ENCODE measurements at regions not wholly inside any gene's neighbourhood (a gene's known extent, or its start where the extent isn't known, plus 50 kb on each side); places are given as distances from the start of the nearest gene placed in this dataset.

DNA sequence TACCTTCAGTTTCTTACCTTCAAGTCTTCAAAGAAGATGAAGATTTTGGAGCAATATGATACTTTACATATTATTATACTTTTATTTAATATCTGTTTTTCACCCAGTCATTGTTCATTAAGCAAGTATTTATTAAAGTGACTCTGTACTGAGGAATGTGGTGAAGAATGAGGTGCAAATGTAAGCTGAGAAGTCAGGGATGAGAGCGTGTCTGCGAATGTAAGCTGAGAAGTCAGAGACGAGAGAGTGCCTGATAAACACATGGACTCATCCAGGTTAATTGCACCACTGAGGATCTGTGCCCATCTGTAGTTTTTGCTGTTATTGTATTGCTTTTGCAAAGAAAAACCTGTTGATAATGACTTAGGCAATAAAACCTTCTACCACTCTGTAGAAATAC, 211.9 kb upstream of the FAR2 start:
- no peak for DNase-seq (ENCODE audit: low read depth in 2 of 2)

GRCh38 chr12:28938056-28938455, 211.0 kb upstream of the FAR2 start:
- DNase-seq (ENCODE audit: low read depth in 2 of 2), result no peak

GRCh38 chr12:28938581-28939235, 210.4 kb upstream of the FAR2 start:
- DNase-seq (ENCODE audit: low read depth in 2 of 2), result no peak

DNA sequence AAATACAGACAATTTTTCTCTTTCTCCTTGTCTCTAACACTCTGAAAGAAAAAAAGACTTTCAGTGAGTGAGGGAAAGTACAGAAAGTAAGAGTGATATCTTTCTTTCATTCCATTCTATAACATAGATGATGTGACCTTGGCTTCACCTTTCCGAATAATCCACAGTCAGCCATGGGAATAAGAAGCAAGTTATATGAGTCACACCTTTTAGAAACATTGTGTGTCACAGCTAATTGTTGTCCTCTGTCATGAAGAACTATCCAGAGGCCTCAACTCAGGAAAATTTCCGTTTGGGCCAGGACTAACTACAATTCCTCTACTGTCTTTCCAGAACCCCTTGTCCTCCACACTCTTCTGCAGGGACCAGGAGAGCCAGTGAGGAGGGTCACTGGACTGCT, 209.7 kb upstream of the FAR2 start:
- no peak for DNase-seq (ENCODE audit: low read depth in 2 of 2)

DNA sequence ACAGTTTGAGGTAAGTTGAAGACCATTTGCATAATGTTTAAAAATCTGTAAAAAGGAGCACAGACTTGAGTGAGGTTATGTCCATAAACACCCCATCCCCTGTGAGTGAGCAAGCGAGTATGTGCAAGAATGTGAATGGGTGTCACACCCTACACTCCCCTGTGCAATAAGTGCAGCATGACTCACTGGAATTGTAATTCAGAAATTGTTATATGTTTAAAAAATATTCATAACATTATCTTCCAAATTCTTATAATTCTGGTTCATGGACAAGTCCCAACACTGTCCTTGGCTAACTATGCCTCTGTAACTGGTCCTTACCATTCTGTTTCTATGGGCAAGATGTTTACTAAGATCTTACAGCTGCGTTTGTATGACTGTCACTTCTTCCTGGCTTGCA, 207.8 kb upstream of the FAR2 start:
- no peak for DNase-seq (ENCODE audit: low read depth in 2 of 2)

- no peak for DNase-seq (ENCODE audit: low read depth in 2 of 2)
Observed at GRCh38 chr12:28946361-28946760, 202.7 kb upstream of the FAR2 start.

DNA sequence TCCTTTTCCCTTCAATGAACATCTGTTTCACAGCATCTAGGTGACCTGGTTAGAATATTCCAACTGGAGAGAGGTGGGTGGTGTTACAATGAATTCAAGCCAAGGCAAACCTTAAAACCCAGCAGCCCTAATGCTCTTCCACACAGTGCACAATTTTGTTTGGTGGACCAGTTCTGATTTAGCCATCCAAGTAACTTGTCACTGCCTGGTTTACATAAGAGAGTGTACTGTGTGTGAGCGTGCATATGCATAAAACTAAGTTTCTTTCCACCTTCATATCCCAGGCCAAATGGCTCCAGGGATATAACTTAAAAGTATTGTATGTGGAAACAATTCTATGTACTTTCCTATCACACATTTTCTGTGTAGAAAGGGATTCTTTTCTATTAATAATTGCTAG, 200.4 kb upstream of the FAR2 start:
- no peak for DNase-seq (ENCODE audit: low read depth in 2 of 2)

DNA sequence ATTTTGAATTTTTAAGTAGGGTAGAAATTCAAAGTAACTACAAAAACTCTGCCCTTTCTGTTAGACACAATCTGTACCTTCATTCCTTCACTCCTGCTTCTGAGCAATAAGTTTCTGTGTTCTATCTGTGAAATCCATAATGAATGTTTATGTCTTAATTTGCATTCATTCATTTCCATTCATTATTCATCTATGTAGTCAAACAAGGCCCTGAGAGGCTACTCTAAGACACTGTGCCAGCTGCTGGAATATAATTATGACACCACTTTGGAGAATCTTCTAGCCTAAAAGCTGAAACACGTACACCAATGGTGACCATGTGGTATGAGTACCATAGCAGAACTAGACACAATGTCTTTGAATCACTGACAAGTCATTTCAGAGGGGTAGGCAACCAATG, 199.9 kb upstream of the FAR2 start:
- no peak for DNase-seq (ENCODE audit: low read depth in 2 of 2)

DNA sequence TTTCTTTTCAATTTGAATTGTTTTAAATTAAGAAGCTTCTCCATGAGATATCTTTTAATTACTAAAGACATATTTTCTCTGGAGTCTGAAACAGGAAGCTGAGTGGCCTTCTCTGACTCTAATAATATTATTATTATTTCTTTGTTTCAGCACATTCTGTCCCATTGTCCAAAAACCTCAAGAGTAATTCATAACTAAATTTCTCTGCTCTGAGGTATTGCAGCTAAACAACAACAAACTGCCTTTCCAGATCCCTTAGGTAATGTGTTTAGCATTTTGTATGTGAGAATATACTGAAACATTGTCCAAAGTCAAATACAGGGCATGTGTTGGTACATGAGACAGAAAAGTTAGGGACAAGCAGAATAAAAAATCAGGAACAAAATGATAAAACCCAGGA, 199.0 kb upstream of the FAR2 start:
- no peak for DNase-seq (ENCODE audit: low read depth in 2 of 2)

DNA sequence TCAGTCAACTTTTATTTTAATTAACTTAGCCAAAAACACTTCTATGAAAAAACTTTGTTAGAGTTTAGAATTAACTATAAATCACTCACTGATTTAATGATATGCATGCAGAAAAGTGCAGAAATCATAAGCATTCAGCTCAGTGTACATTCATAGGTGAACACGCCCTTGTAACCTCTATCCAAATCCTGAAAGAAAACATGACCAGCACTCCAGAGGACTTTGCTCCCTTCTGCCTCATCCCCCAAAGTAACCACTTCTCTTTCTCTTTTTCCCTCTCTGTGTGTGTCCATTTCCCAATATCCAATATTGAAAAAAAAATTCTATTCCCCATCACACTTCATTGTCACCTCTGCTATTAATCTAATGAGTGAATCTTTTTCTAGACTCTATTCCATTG, 197.1 kb upstream of the FAR2 start:
- DNase-seq (ENCODE audit: low read depth in 2 of 2), result no peak

DNA sequence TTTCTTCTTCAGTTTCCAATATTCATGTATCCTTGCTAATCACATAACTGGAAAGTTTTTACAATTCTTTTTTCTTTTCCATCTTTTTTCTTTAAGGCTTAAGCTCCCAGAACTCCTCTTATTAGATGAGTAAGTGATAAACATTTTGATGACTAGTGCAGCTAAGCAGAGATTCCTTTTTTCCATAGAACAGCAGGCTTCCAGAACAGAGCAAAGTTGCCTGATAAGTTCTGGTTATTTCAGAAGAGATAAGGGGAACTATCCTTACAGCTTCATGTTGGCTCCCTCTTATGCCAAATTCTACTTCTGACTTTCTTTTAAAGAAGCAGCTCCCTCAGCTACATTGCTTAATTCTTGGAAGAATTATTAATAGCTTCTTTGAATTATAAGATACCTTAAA, 194.7 kb upstream of the FAR2 start:
- DNase-seq (ENCODE audit: low read depth in 2 of 2), result no peak

GRCh38 chr12:28955491-28955890, 193.6 kb upstream of the FAR2 start:
- no peak for DNase-seq (ENCODE audit: low read depth in 2 of 2)

GRCh38 chr12:28955931-28956330, 193.1 kb upstream of the FAR2 start:
- no peak for DNase-seq (ENCODE audit: low read depth in 2 of 2)

DNA sequence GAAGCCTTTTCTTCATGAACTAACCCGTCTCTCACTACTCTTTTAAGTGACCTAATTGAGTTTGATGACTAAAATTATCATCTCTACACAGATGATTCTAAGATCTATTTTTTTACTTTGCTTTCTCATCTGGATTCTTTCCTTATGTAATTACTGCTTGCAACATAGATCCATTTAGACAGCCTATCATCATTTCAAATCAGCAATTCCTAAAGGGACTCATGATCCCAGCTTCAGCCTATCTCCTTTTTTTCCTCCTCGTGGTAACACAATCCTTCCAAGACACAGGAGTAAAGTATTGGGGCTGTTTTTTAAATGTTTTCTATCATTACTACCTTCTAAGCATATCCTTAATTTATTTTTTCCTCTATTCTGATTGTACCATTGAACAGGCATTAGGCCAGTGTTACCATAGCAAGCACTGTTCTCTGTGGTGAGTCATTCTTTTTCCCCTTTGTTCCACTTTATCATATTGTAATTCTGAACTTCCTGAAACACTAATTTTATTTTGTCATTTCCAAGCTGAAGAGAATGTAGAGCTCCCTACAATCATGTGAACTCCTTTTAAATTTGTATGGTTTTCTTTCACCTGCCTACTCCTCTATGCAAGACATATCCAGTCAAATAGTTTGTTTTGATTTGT, 190.4 kb upstream of the FAR2 start:
- no peak for DNase-seq (ENCODE audit: low read depth in 2 of 2)

DNA sequence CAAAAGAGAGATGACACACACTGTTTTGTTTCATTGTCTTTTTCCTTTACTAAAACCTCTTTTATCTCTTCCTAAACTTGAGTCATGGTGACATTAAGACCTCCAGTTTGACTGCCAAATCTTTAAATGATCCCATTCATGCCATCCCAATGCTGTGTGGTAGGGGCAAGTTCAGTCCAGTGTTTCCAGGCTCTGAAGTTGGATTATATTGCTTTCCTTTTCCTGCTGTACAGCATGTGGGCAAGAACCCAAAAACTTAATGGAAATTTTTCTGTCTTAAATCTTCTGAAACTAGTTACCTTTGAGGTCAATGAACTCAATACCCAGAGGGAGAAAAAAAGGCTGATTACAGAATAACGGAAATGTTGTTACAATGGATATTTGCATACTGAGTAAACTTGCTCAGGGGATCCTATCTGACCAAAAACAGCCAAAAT, 187.1 kb upstream of the FAR2 start:
- no peak for DNase-seq (ENCODE audit: low read depth in 2 of 2)

DNA sequence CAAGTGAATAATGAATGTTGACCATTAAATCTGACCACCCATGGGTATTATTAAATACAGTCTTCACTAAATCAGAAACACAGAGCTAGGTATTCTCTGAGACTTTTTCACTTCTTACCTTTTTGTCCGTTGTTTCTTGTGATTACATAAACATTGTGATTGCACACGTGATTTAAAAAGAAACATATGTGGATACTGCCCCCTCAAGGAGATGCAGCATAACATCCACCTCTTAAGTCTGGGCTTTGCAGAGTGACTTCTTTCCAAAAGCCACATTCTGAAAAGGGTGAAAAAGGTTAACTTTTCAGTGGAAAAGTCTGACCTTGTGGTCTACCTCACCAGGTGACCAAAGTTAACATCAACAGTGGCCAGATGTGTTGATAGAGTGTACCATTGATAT, 185.5 kb upstream of the FAR2 start:
- no peak for DNase-seq (ENCODE audit: low read depth in 2 of 2)

- DNase-seq (ENCODE audit: low read depth in 2 of 2), result no peak
Observed at GRCh38 chr12:28966046-28966780, 182.9 kb upstream of the FAR2 start.

- DNase-seq (ENCODE audit: low read depth in 2 of 2), result no peak
Observed at GRCh38 chr12:28967426-28967825, 181.7 kb upstream of the FAR2 start.

- DNase-seq (ENCODE audit: low read depth in 2 of 2), result no peak
Observed at GRCh38 chr12:28973491-28973890, 175.6 kb upstream of the FAR2 start.

GRCh38 chr12:28974166-28974565, 174.9 kb upstream of the FAR2 start:
- DNase-seq (ENCODE audit: low read depth in 2 of 2), result no peak

GRCh38 chr12:28974883-28975282, 174.2 kb upstream of the FAR2 start:
- no peak for DNase-seq (ENCODE audit: low read depth in 2 of 2)

GRCh38 chr12:28975564-28976340, 173.3 kb upstream of the FAR2 start:
- DNase-seq (ENCODE audit: low read depth in 2 of 2), result no peak
